Neural cell (in vitro differentiated cells): ENCODE measurements at regions not wholly inside any gene's neighbourhood (a gene's known extent, or its start where the extent isn't known, plus 50 kb on each side); places are given as distances from the start of the nearest gene placed in this dataset.

Experiments
- H2AFZ ChIP-seq: fragments of 200-600, 300-800 bp; sonication (generic), shearing (Covaris generic); 2 replicates; pipeline ENCODE4 v1.6.0; 2014; ENCODE audit warnings: low read depth, mild to moderate bottlenecking, antibody characterized with exemption, low read length, moderate library complexity
- H3F3A ChIP-seq: fragments of 200-600 bp; shearing (Covaris generic); 2 replicates; pipeline ENCODE4 v1.6.1; 2016; ENCODE audit warnings: mild to moderate bottlenecking, moderate library complexity, mixed read lengths, antibody characterized with exemption, low read length; ENCODE audit not compliant: insufficient read depth, poor library complexity, severe bottlenecking
- H3K27ac ChIP-seq: fragments of 200-600, 300-800 bp; sonication (generic), shearing (Covaris generic); 2 replicates; pipeline ENCODE4 v1.5.1; 2014; ENCODE audit warnings: mild to moderate bottlenecking, low read length, moderate library complexity
- H3K27me3 ChIP-seq: fragments of 300-800, 200-600 bp; sonication (generic), shearing (Covaris generic); 2 replicates; pipeline ENCODE4 v1.6.0; 2014; ENCODE audit warnings: mild to moderate bottlenecking, low read depth, low read length, moderate library complexity; ENCODE audit not compliant: insufficient read depth
- H3K36me3 ChIP-seq: fragments of 300-800, 200-600 bp; sonication (generic), shearing (Covaris generic); 2 replicates; pipeline ENCODE4 v1.5.1; 2014; ENCODE audit warnings: mild to moderate bottlenecking, antibody characterized with exemption, low read length, moderate library complexity; ENCODE audit not compliant: insufficient read depth
- H3K4me2 ChIP-seq: fragments of 300-800, 200-600 bp; sonication (generic), shearing (Covaris generic); 2 replicates; pipeline ENCODE4 v1.6.0; 2014; ENCODE audit warnings: mild to moderate bottlenecking, low read length
- H3K4me3 ChIP-seq: fragments of 300-800, 200-600 bp; sonication (generic), shearing (Covaris generic); 2 replicates; pipeline ENCODE4 v1.5.1; 2014; ENCODE audit warnings: mild to moderate bottlenecking, low read length, moderate library complexity
- H3K79me2 ChIP-seq: fragments of 200-600 bp; shearing (Covaris generic); replicated peaks from 2 replicates; pipeline ENCODE4 v1.6.0; 2014; ENCODE audit warnings: mild to moderate bottlenecking, low read length, moderate library complexity; ENCODE audit not compliant: insufficient read depth
- H3K9ac ChIP-seq: fragments of 300-800, 200-600 bp; sonication (generic), shearing (Covaris generic); 2 replicates; pipeline ENCODE4 v1.6.1; 2016; ENCODE audit warnings: mild to moderate bottlenecking, low read length, mixed read lengths
- H3K9me2 ChIP-seq: fragments of 200-600 bp; shearing (Covaris generic); 2 replicates; pipeline ENCODE4 v1.6.1; 2016; ENCODE audit warnings: mild to moderate bottlenecking, low read length, mixed read lengths; ENCODE audit not compliant: insufficient read depth
- H3K9me3 ChIP-seq: fragments of 200-600, 300-800 bp; sonication (generic), shearing (Covaris generic); 2 replicates; pipeline ENCODE4 v1.6.1; 2016; ENCODE audit warnings: mild to moderate bottlenecking, mixed run types, low read length, moderate library complexity, mixed read lengths
- H4K20me1 ChIP-seq: fragments of 200-600 bp; shearing (Covaris generic); 2 replicates; pipeline ENCODE4 v1.6.1; 2016; ENCODE audit warnings: mild to moderate bottlenecking, mixed run types; ENCODE audit not compliant: insufficient read depth
- EP300 ChIP-seq: fragments of 450-650 bp; conservative IDR thresholded peaks from 2 replicates; pipeline ENCODE4 v1.6.1; 2014; ENCODE audit warnings: antibody characterized with exemption, mild to moderate bottlenecking, moderate library complexity; ENCODE audit not compliant: poor library complexity, severe bottlenecking
- EZH2 ChIP-seq: fragments of 200-600, 300-800 bp; shearing (Covaris generic), sonication (generic); IDR thresholded peaks from 2 replicates; pipeline ENCODE4 v1.6.1; 2014; ENCODE audit warnings: antibody characterized with exemption, low read length, borderline replicate concordance, mild to moderate bottlenecking; ENCODE audit not compliant: insufficient read depth, poor library complexity, severe bottlenecking
- MXI1 ChIP-seq: fragments of 450-650 bp; conservative IDR thresholded peaks from 2 replicates; pipeline ENCODE4 v1.6.1; 2014; ENCODE audit warnings: antibody characterized with exemption, mild to moderate bottlenecking; ENCODE audit not compliant: poor library complexity, severe bottlenecking
- POLR2AphosphoS5 ChIP-seq: IDR thresholded peaks from 2 replicates; pipeline ENCODE4 v1.6.1; 2012
- RAD21 ChIP-seq: fragments of 450-650 bp; conservative IDR thresholded peaks from 2 replicates; pipeline ENCODE4 v1.6.1; 2014; ENCODE audit warnings: antibody characterized with exemption, mild to moderate bottlenecking, moderate library complexity
- SMC3 ChIP-seq: fragments of 450-650 bp; conservative IDR thresholded peaks from 2 replicates; pipeline ENCODE4 v1.6.1; 2014; ENCODE audit warnings: antibody characterized with exemption, mild to moderate bottlenecking, moderate library complexity; ENCODE audit not compliant: poor library complexity
- TAF1 ChIP-seq: IDR thresholded peaks from 2 replicates; pipeline ENCODE4 v1.6.1; 2012; ENCODE audit warnings: low read depth
- TF ChIP-seq, protein P1 (sequence below): IDR thresholded peaks from 2 replicates; pipeline ENCODE4 v1.6.1; 2012; ENCODE audit warnings: borderline replicate concordance
- TF ChIP-seq, protein P2 (sequence below): fragments of 450-650 bp; IDR thresholded peaks from 2 replicates; pipeline ENCODE4 v1.5.1; 2014; ENCODE audit warnings: antibody characterized with exemption, mild to moderate bottlenecking, moderate library complexity; ENCODE audit not compliant: poor library complexity, severe bottlenecking

DNA sequence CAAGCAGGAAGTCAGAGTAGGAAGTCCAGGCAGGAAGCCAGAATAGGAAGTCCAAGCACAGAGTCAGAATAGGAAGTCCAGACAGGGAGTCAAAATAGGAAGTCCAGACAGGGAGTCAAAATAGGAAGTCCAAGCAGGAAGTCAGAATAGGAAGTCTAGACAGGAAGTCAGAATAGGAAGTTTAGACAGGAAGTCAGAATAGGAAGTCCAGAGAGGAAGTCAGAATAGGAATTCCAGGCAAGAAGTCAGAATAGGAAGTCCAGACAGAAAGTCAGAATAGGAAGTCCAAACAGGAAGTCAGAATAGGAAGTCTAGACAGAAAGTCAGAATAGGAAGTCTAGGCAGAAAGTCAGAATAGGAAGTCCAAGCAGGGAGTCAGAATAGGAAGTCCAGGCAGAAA is 105.3 kb upstream of the C16orf82 start:
- no peaks in the 10 kb centered on the region for H3K9me3 ChIP-seq
- no peaks in the 10 kb centered on the region for H3F3A ChIP-seq
- H2AFZ ChIP-seq: no peak overlapping the region
- H3K79me2 ChIP-seq: no peaks in the 10 kb centered on the region
- H3K36me3 ChIP-seq: no peaks in the 10 kb centered on the region
- no peak overlapping the region for H3K4me3 ChIP-seq
- no peak overlapping the region for H3K9ac ChIP-seq
- TF ChIP-seq EP300 (no peak), POLR2AphosphoS5 (no peak), RAD21 (no peak), TAF1 (no peak), MXI1 (no peak), EZH2 (no peak), SMC3 (no peak)
- TF ChIP-seq, protein P1, sequence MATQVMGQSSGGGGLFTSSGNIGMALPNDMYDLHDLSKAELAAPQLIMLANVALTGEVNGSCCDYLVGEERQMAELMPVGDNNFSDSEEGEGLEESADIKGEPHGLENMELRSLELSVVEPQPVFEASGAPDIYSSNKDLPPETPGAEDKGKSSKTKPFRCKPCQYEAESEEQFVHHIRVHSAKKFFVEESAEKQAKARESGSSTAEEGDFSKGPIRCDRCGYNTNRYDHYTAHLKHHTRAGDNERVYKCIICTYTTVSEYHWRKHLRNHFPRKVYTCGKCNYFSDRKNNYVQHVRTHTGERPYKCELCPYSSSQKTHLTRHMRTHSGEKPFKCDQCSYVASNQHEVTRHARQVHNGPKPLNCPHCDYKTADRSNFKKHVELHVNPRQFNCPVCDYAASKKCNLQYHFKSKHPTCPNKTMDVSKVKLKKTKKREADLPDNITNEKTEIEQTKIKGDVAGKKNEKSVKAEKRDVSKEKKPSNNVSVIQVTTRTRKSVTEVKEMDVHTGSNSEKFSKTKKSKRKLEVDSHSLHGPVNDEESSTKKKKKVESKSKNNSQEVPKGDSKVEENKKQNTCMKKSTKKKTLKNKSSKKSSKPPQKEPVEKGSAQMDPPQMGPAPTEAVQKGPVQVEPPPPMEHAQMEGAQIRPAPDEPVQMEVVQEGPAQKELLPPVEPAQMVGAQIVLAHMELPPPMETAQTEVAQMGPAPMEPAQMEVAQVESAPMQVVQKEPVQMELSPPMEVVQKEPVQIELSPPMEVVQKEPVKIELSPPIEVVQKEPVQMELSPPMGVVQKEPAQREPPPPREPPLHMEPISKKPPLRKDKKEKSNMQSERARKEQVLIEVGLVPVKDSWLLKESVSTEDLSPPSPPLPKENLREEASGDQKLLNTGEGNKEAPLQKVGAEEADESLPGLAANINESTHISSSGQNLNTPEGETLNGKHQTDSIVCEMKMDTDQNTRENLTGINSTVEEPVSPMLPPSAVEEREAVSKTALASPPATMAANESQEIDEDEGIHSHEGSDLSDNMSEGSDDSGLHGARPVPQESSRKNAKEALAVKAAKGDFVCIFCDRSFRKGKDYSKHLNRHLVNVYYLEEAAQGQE: no peak
- TF ChIP-seq, protein P2, sequence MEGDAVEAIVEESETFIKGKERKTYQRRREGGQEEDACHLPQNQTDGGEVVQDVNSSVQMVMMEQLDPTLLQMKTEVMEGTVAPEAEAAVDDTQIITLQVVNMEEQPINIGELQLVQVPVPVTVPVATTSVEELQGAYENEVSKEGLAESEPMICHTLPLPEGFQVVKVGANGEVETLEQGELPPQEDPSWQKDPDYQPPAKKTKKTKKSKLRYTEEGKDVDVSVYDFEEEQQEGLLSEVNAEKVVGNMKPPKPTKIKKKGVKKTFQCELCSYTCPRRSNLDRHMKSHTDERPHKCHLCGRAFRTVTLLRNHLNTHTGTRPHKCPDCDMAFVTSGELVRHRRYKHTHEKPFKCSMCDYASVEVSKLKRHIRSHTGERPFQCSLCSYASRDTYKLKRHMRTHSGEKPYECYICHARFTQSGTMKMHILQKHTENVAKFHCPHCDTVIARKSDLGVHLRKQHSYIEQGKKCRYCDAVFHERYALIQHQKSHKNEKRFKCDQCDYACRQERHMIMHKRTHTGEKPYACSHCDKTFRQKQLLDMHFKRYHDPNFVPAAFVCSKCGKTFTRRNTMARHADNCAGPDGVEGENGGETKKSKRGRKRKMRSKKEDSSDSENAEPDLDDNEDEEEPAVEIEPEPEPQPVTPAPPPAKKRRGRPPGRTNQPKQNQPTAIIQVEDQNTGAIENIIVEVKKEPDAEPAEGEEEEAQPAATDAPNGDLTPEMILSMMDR: no peak
- H4K20me1 ChIP-seq: no peaks in the 10 kb centered on the region
- no peaks in the 10 kb centered on the region for H3K9me2 ChIP-seq
- H3K27me3 ChIP-seq: no peaks in the 10 kb centered on the region
- H3K27ac ChIP-seq: no peak overlapping the region
- H3K4me2 ChIP-seq: no peak overlapping the region

DNA sequence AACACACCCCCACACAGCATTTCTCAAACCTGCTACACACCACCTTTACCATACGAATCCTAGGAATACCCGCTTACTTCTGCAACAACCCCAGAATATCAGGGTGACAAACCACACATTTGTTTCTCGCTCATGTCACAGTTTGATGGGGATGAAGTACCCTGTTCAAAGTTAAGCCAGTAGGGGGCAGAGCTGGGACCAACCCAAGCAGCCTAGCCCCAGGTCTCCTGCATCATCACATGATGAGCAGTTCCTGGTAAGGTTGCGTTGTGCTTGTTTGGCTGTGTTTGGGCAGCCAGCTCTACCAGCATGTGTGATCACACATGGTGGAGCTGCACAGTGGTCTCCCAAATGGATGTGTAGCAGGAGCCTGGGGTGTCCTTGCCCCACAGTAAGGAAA is 103.6 kb upstream of the C16orf82 start:
- no peak overlapping the region for H3K4me2 ChIP-seq
- H3K27ac ChIP-seq: no peak overlapping the region
- no peaks in the 10 kb centered on the region for H3K79me2 ChIP-seq
- H3K27me3 ChIP-seq: no peaks in the 10 kb centered on the region
- H3K36me3 ChIP-seq: no peaks in the 10 kb centered on the region
- no peak overlapping the region for H2AFZ ChIP-seq
- H3K4me3 ChIP-seq: no peak overlapping the region
- H3F3A ChIP-seq: no peaks in the 10 kb centered on the region
- no peak overlapping the region for H3K9ac ChIP-seq
- no peak for TF ChIP-seq EZH2
- TF ChIP-seq RAD21: no peak
- TF ChIP-seq, protein P2: no peak
- TF ChIP-seq, protein P1: no peak
- TF ChIP-seq TAF1: no peak
- no peak for TF ChIP-seq SMC3
- no peak for TF ChIP-seq EP300
- TF ChIP-seq POLR2AphosphoS5: no peak
- no peak for TF ChIP-seq MXI1
- no peaks in the 10 kb centered on the region for H4K20me1 ChIP-seq
- no peaks in the 10 kb centered on the region for H3K9me2 ChIP-seq
- no peaks in the 10 kb centered on the region for H3K9me3 ChIP-seq
